Body of pancreas (tissue), 4 donors: ENCODE measurements at regions not wholly inside any gene's neighbourhood (a gene's known extent, or its start where the extent isn't known, plus 50 kb on each side); places are given as distances from the start of the nearest gene placed in this dataset.

ENCODE experiments used
- ATAC-seq: fragments of 150-250 bp; one replicate; pipeline ENCODE4 v1.9.1; 2016
- DNase-seq, 4 donors: peaks; one replicate each; pipeline ENCODE4 v3.0.0-alpha.2; 2019
- H3K27ac ChIP-seq, 4 donors: fragments of 200-600 bp; sonication (generic); 1 replicate in 3 of 4; 2 replicates in 1 of 4; pipeline versions ENCODE4 v1.5.1 to v1.6.1; 2016 to 2019; ENCODE audit warnings: mild to moderate bottlenecking in 1 of 4, mixed read lengths in 1 of 4, moderate library complexity in 1 of 4
- H3K27me3 ChIP-seq, 2 donors: fragments of 200-600 bp; sonication (generic); one replicate each; pipeline ENCODE4 v1.6.0; 2016; ENCODE audit warnings: mild to moderate bottlenecking in 1 of 2
- H3K36me3 ChIP-seq, 2 donors: fragments of 200-600 bp; sonication (generic); replicated peaks in 1 of 2; 2 replicates each; pipeline ENCODE4 v1.5.1; 2016; ENCODE audit warnings: low read depth in 2 of 2; ENCODE audit not compliant: insufficient read depth in 1 of 2
- H3K4me1 ChIP-seq: fragments of 200-600 bp; sonication (generic); one replicate; pipeline ENCODE4 v1.6.0; 2016
- H3K4me3 ChIP-seq, 2 donors: fragments of 200-600 bp; sonication (generic); 1 replicate in 1 of 2; 2 replicates in 1 of 2; pipeline ENCODE4 v1.5.1; 2016 to 2019
- H3K9me3 ChIP-seq, 3 donors: fragments of 200-600 bp; sonication (generic); 1 replicate in 2 of 3; 2 replicates in 1 of 3; pipeline ENCODE4 v1.5.1; 2016
- POLR2A ChIP-seq, 3 donors: fragments of 450-650 bp; IDR thresholded peaks; one replicate each; pipeline ENCODE4 v1.6.1; 2016; ENCODE audit warnings: antibody characterized with exemption in 3 of 3, mild to moderate bottlenecking in 2 of 3
- WGBS, 2 donors: methylation state at CpG; one replicate each; pipeline ENCODE4 v1.1.5; 2017; 5-methylcytosine and 5-hydroxymethylcytosine counted together
- intact Hi-C: fragments of 100-400 bp; cut with DNase I; formaldehyde crosslinking; loops from one replicate; pipeline ENCODE4 v1.15.1; 2023
- TF ChIP-seq, protein P1 (sequence below), 7 experiments: fragments of 450-650 bp in 4 of 7; fragments of 200-600 bp in 3 of 7; sonication (generic) in 3 of 7; IDR thresholded peaks; one replicate each; pipeline ENCODE4 v1.5.1; 2016 to 2019; ENCODE audit warnings: antibody characterized with exemption in 7 of 7

DNA sequence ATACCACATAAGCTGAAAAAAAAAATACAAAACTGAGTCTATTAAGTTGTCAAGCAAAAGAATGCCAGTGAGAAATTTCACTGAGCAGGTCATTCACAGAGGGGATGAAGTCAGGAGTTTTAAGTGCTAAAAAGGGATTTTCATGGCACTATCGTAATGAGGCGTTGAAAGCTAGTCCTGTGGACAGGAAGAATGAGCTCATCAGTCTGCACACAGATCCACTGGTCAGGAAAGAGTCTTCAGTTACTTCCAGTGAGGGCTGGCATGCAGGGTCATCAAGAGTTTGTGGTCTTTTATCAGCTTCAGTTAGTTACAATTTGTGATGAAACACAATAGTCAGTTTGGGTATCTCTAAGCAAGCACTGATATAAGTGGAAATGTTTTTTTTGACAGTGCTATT is 88.1 kb upstream of the WSCD2 start:
- no peak overlapping the region for H3K4me3 ChIP-seq
- H3K9me3 ChIP-seq: no peaks in the 10 kb centered on the region
- no peak overlapping the region for H3K27ac ChIP-seq
- TF ChIP-seq POLR2A (IDR thresholded peaks at IDR 0.05): no peak
- TF ChIP-seq, protein P1, sequence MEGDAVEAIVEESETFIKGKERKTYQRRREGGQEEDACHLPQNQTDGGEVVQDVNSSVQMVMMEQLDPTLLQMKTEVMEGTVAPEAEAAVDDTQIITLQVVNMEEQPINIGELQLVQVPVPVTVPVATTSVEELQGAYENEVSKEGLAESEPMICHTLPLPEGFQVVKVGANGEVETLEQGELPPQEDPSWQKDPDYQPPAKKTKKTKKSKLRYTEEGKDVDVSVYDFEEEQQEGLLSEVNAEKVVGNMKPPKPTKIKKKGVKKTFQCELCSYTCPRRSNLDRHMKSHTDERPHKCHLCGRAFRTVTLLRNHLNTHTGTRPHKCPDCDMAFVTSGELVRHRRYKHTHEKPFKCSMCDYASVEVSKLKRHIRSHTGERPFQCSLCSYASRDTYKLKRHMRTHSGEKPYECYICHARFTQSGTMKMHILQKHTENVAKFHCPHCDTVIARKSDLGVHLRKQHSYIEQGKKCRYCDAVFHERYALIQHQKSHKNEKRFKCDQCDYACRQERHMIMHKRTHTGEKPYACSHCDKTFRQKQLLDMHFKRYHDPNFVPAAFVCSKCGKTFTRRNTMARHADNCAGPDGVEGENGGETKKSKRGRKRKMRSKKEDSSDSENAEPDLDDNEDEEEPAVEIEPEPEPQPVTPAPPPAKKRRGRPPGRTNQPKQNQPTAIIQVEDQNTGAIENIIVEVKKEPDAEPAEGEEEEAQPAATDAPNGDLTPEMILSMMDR (IDR thresholded peaks at IDR 0.05): no peak
- no peak for ATAC-seq
- no peaks in the 10 kb centered on the region for H3K36me3 ChIP-seq
- no peaks in the 10 kb centered on the region for H3K27me3 ChIP-seq
- DNase-seq: no peak
- intact Hi-C loops: no loop called here
- no peaks in the 10 kb centered on the region for H3K4me1 ChIP-seq
- 68 to 90% methylated on average over 2 of the region's 2 CpGs for WGBS, 2 donors

DNA sequence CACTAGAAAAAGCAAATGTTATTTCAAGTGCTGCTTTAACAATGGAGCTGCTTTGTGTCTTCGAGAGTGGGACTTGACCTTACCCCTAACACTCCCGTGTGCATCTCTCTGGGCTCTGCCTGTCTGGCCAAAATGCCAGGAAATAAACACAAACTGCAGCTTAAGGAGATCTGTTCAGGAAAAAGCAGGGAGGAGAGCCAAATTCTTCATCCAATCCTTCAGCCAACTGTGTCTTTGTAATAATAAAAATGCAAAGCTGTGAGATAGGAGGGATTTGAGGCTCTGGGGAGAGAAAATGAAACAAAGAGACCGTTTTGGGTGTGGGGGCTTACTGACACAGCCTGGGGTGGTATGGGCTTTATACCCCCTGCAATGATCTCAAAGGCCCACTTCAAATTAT is 85.8 kb upstream of the WSCD2 start:
- no peaks in the 10 kb centered on the region for H3K4me1 ChIP-seq
- WGBS, 2 donors: 23 to 25% methylated on average over 3 of the region's 3 CpGs
- no peak for ATAC-seq
- H3K36me3 ChIP-seq: no peaks in the 10 kb centered on the region
- TF ChIP-seq, protein P1 (IDR thresholded peaks at IDR 0.05): no peak
- no peak for TF ChIP-seq POLR2A (IDR thresholded peaks at IDR 0.05)
- no peak overlapping the region for H3K27ac ChIP-seq
- no peak for DNase-seq
- no peaks in the 10 kb centered on the region for H3K27me3 ChIP-seq
- intact Hi-C loops: no loop called here
- no peaks in the 10 kb centered on the region for H3K9me3 ChIP-seq
- no peak overlapping the region for H3K4me3 ChIP-seq

DNA sequence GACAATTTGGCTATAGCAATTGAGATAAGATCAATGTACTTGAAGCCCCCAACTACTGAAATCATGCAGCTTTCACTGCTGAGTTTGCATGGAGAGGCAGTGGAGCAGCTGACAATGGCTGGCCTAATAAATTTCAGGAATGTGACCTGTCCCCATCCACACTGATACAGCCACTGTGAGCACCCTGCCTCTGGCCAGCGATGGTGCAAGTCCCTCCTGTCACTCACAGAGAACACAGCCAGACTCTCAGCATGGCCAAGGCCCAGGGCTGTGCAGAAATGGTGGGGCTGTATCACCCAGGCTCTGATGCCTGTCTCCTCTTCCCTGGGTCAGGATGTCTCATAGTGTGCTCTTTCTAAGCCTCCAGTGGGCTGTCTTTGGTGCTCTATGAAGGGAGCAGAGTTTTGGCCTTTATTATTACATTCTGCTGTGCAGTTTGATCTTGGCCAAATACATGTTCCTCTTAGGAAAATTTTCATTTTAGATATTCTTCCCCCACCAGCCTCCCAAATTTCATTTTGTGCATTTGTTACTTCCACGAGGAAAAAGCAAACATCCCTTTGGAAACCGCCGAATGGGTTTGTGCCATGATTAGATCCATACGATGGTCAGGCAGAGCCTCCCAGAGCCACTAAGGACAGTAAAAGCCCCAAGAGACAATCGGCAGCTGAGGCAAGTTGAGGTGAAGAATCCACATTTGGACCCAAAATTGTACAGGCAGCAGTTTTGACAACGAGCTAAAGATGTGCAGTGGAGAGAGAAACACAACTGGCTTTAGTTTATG is 85.1 kb upstream of the WSCD2 start:
- no peak for ATAC-seq

DNA sequence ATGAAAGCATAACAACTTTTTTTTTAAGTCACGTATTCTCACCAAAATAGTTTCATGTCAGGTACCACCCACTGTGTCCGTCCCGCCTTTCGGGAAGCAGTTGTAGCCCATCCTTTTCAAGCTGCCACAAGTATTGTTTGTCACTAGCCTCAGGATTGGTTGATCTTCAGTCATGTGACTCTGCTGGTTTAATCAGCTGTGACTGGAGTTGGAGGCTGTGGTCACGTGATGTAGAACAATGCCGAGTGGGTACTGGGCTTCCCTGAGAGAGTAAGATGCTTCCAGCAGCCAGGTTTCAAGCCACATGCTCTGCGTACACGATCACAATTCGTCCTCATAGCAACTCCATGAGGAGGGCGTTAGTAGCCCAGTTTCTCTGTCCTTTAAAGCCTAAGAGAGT is 83.0 kb upstream of the WSCD2 start:
- WGBS, 2 donors: 56 to 68% methylated on average over 10 of the region's 10 CpGs
- H3K4me1 ChIP-seq: no peaks in the 10 kb centered on the region
- H3K27me3 ChIP-seq: no peaks in the 10 kb centered on the region
- no peak overlapping the region for H3K4me3 ChIP-seq
- intact Hi-C loops: no loop called here
- H3K27ac ChIP-seq: peak overlapping the region in 1 of 4 donors; percentile 2
- no peak for TF ChIP-seq POLR2A (IDR thresholded peaks at IDR 0.05)
- TF ChIP-seq, protein P1 (IDR thresholded peaks at IDR 0.05): no peak
- no peaks in the 10 kb centered on the region for H3K9me3 ChIP-seq
- DNase-seq (no peak), ATAC-seq (no peak)
- H3K36me3 ChIP-seq: no peaks in the 10 kb centered on the region

More for the DNA sequence above, 85.1 kb upstream of the WSCD2 start:
- intact Hi-C loops: no loop called here
- H3K4me1 ChIP-seq: no peaks in the 10 kb centered on the region
- no peaks in the 10 kb centered on the region for H3K9me3 ChIP-seq
- DNase-seq: no peak
- no peaks in the 10 kb centered on the region for H3K36me3 ChIP-seq
- H3K27ac ChIP-seq: no peak overlapping the region
- H3K27me3 ChIP-seq: no peaks in the 10 kb centered on the region
- TF ChIP-seq, protein P1 (IDR thresholded peaks at IDR 0.05): no peak
- no peak for TF ChIP-seq POLR2A (IDR thresholded peaks at IDR 0.05)
- no peak overlapping the region for H3K4me3 ChIP-seq
- WGBS, 2 donors: 40 to 55% methylated on average over 7 of the region's 7 CpGs

DNA sequence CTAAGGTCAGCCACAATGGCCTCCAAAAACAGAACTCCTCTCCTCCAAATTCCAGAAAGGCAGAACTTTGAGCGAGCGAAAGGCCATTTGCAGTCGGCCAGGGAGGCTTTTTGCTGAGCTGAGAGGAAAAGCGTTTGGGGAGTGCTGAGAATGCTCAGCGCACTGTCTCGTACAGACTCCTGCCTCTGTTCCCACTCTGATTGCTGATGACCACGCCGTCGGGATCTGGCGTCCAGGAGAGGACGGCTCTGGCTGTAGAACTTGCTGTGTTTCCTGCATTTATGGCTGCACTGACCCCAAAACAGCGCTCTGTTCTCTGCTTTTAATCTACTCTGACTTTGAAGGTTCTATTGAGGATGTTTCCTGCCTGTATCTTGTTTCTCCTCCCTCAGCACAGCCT is 82.4 kb upstream of the WSCD2 start:
- DNase-seq: peak in 1 of 4 donors; percentile 10
- intact Hi-C loops: no loop called here
- no peaks in the 10 kb centered on the region for H3K27me3 ChIP-seq
- H3K9me3 ChIP-seq: no peaks in the 10 kb centered on the region
- no peaks in the 10 kb centered on the region for H3K4me1 ChIP-seq
- TF ChIP-seq, protein P1 (IDR thresholded peaks at IDR 0.05): no peak
- TF ChIP-seq POLR2A (IDR thresholded peaks at IDR 0.05): no peak
- no peak for ATAC-seq
- WGBS, 2 donors: 61 to 70% methylated on average over 12 of the region's 12 CpGs
- peak overlapping the region in 1 of 4 donors; percentile 2 for H3K27ac ChIP-seq
- H3K36me3 ChIP-seq: no peaks in the 10 kb centered on the region
- no peak overlapping the region for H3K4me3 ChIP-seq
